Astrocyte of the spinal cord (primary cell): ENCODE measurements at regions not wholly inside any gene's neighbourhood (a gene's known extent, or its start where the extent isn't known, plus 50 kb on each side); places are given as distances from the start of the nearest gene placed in this dataset.

Experiments
- DNase-seq: peaks from one replicate; pipeline ENCODE4 v3.0.0; 2011; ENCODE audit warnings: low read depth, low spot score
- H3K4me3 ChIP-seq: 2 replicates; pipeline ENCODE4 v1.5.1; 2011; ENCODE audit warnings: low read depth, mild to moderate bottlenecking, low read length, moderate library complexity
- CTCF ChIP-seq: IDR thresholded peaks from 2 replicates; pipeline ENCODE4 v1.5.1; 2012; ENCODE audit warnings: low read depth, mild to moderate bottlenecking, low read length, inconsistent platforms
- in situ Hi-C: cut with HindIII; loops from 2 replicates; pipeline ENCODE4 v1.10.0; 2017; ENCODE audit warnings: low sequenced_read_pairs

GRCh38 chr6:41411961-41412360 is 76.6 kb downstream of the NCR2 start:
- DNase-seq: no peak
- in situ Hi-C loops: no loop called here
- H3K4me3 ChIP-seq: no peak overlapping the region
- TF ChIP-seq CTCF: no peak

- DNase-seq: no peak
- in situ Hi-C loops: no loop called here
- TF ChIP-seq CTCF: no peak
- H3K4me3 ChIP-seq: no peak overlapping the region
These were observed 77.8 kb downstream of the NCR2 start for GRCh38 chr6:41413250-41413649.

- no peak for TF ChIP-seq CTCF
- in situ Hi-C loops: no loop called here
- no peak overlapping the region for H3K4me3 ChIP-seq
- no peak for DNase-seq
These were observed 81.1 kb downstream of the NCR2 start for GRCh38 chr6:41416501-41416837.

GRCh38 chr6:41418741-41419140 is 83.3 kb downstream of the NCR2 start:
- no peak overlapping the region for H3K4me3 ChIP-seq
- DNase-seq: no peak
- in situ Hi-C loops: no loop called here
- TF ChIP-seq CTCF: no peak

GRCh38 chr6:41419385-41419784 is 84.0 kb downstream of the NCR2 start:
- no peak for TF ChIP-seq CTCF
- H3K4me3 ChIP-seq: no peak overlapping the region
- in situ Hi-C loops: no loop called here
- DNase-seq: no peak

GRCh38 chr6:41420186-41420585 is 84.8 kb downstream of the NCR2 start:
- in situ Hi-C loops: no loop called here
- TF ChIP-seq CTCF: no peak
- DNase-seq: no peak
- no peak overlapping the region for H3K4me3 ChIP-seq

GRCh38 chr6:41422161-41422560 is 86.8 kb downstream of the NCR2 start:
- no peak for TF ChIP-seq CTCF
- no peak for DNase-seq
- in situ Hi-C loops: no loop called here
- no peak overlapping the region for H3K4me3 ChIP-seq
